ENCODE measurements at regions not wholly inside any gene's neighbourhood (a gene's known extent, or its start where the extent isn't known, plus 50 kb on each side); places are given as distances from the start of the nearest gene placed in this dataset.

GRCh38 chr9:99377790-99378775 is 156.0 kb downstream of the SEC61B start:
- no peak for TF ChIP-seq CTCF (conservative IDR thresholded peaks at IDR 0.05; ENCODE audit: low read length)
- no peak for TF ChIP-seq EZH2phosphoT487 (IDR thresholded peaks at IDR 0.05; ENCODE audit: borderline replicate concordance, low read depth, low read length)
